ENCODE measurements at regions not wholly inside any gene's neighbourhood (a gene's known extent, or its start where the extent isn't known, plus 50 kb on each side); places are given as distances from the start of the nearest gene placed in this dataset.

DNA sequence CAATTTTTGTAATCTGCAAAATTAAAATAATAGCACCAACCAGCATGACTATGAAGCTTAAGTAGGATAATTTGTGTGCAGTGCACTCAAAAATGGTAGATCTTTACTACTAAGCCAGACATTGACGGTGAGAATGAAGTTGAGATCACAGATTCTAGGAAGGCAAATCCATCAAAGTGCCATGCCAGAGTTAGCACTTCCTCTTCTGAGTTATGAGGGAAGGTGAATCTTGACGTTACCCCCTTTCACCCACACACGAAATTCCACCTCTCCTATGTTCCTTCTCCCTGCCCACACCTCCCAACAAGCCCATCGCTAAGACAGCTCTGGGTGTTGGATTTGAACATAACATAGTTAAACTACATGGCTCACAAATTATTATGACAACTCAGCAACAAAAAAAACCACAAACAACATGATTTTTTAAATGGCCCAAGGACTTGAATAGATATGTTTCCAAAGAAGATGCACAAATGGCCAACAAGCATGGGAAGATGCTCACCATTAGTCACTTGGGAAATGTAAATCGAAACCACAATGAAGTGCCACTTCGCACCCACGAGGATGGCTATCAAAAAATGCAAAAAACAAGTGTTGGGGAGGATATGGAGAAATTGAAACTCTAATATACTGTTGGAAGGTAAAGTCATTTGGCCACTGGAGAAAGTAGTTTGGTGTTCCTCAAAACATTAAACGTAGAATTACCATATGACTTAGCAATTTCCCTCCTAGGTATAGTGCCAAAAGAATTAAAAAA, 119.3 kb upstream of the RAP1B start:
- Histone ChIP-seq H3K9me2 (ENCODE audit: insufficient read depth) (no peaks in the 10 kb centered on the region), H3K4me2 (ENCODE audit: low read length) (no peak overlapping the region), H3K9ac (ENCODE audit: low read length) (no peak overlapping the region), H3K27ac (ENCODE audit: low read depth, low read length) (no peak overlapping the region), H2AFZ (ENCODE audit: low read depth, low read length, poor library complexity, severe bottlenecking) (no peak overlapping the region), H3K27me3 (ENCODE audit: insufficient read depth, low read length) (no peaks in the 10 kb centered on the region), H3K4me1 (ENCODE audit: control insufficient read depth in 1 of 2, insufficient read depth in 2 of 2, low read length in 2 of 2) (0 out of 4 replicates have a peak, but pooled peaks cover 0 to 6% of the 10 kb centered on the region in 2 experiments), H3K36me3 (ENCODE audit: control insufficient read depth in 1 of 2, insufficient read depth in 2 of 2, low read length in 2 of 2) (no peaks in the 10 kb centered on the region), H4K20me1 (ENCODE audit: insufficient read depth) (no peaks in the 10 kb centered on the region), H3K4me3 (replicated peaks in 1 of 2; ENCODE audit: low read depth in 1 of 2, low read length in 2 of 2) (no peak overlapping the region), H3K9me3 (ENCODE audit: control insufficient read depth in 1 of 2, insufficient read depth in 1 of 2, low read depth in 1 of 2, low read length in 2 of 2) (no peaks in the 10 kb centered on the region), H3K79me2 (ENCODE audit: insufficient read depth, low read length) (no peaks in the 10 kb centered on the region)
- ChIA-PET CTCF (no interaction called here), POLR2A (no interaction called here), RAD21 (ENCODE audit: low non-redundant PET in 1 of 2, low total read pairs in 2 of 2, uncharacterized antibody in 2 of 2, unreplicated experiment in 2 of 2) (no interaction called here)
- no peak for TF ChIP-seq EGR1 (IDR thresholded peaks at IDR 0.05; ENCODE audit: low read depth)
- BruUV-seq (replicated peaks): no TSS peak
- intact Hi-C loops (cut with micrococcal nuclease): no loop called here
- ATAC-seq (no peak), DNase-seq (ENCODE audit: low read depth, low spot score) (no peak)

DNA sequence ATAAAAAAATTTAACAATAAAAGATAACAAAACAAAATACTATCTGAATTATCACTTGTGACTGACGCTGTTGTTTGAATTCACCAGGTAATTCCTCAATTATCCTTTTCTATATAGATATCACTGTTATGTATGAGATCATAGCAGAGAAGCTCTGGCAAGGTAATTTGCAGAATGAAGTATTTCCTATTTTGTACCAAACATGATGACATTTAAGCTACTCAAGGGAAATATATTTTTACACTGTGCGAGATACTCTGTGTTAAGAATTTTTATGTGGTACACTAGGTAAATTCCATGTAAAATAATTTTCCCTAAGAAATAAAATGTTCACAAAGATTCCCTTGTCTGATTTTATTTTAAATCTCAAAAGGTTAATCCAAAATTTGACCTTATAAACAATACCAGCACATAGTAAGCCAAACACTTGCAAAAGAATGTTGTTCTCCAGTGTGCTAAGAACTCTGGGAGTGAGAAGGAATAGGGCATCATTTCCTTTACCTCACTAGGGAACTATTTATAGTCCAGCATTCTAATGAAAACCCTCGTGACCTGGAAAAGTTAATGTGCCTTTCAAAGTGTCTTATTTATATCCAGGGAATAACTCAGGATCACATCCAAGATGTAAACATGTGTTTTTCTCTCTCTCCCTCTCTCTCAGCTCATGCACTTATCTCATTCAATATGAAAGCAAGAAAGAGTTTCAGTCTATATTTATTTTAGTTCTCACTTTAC, 115.2 kb upstream of the RAP1B start:
- DNase-seq (ENCODE audit: low read depth, low spot score): no peak
- H3K27ac ChIP-seq (ENCODE audit: low read depth, low read length): no peak overlapping the region

More for the DNA sequence above, 115.2 kb upstream of the RAP1B start:
- Histone ChIP-seq H3K4me3 (replicated peaks in 1 of 2; ENCODE audit: low read depth in 1 of 2, low read length in 2 of 2) (no peak overlapping the region), H3K9me3 (ENCODE audit: control insufficient read depth in 1 of 2, insufficient read depth in 1 of 2, low read depth in 1 of 2, low read length in 2 of 2) (no peaks in the 10 kb centered on the region), H4K20me1 (ENCODE audit: insufficient read depth) (no peaks in the 10 kb centered on the region), H2AFZ (ENCODE audit: low read depth, low read length, poor library complexity, severe bottlenecking) (no peak overlapping the region), H3K27me3 (ENCODE audit: insufficient read depth, low read length) (no peaks in the 10 kb centered on the region), H3K79me2 (ENCODE audit: insufficient read depth, low read length) (no peaks in the 10 kb centered on the region), H3K9me2 (ENCODE audit: insufficient read depth) (no peaks in the 10 kb centered on the region), H3K36me3 (ENCODE audit: control insufficient read depth in 1 of 2, insufficient read depth in 2 of 2, low read length in 2 of 2) (no peaks in the 10 kb centered on the region), H3K4me1 (ENCODE audit: control insufficient read depth in 1 of 2, insufficient read depth in 2 of 2, low read length in 2 of 2) (peaks cover 5 to 24% of the 10 kb centered on the region in 2 experiments; a peak in 3 of 4 replicates), H3K9ac (ENCODE audit: low read length) (no peak overlapping the region), H3K4me2 (ENCODE audit: low read length) (peak overlapping the region; percentile 1; the same call in 1 of the 2 replicates)
- no peak for TF ChIP-seq CEBPB (IDR thresholded peaks at IDR 0.05; ENCODE audit: low read depth)
- TF ChIP-seq, protein P1, sequence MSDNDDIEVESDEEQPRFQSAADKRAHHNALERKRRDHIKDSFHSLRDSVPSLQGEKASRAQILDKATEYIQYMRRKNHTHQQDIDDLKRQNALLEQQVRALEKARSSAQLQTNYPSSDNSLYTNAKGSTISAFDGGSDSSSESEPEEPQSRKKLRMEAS (IDR thresholded peaks at IDR 0.05): no peak
- TF ChIP-seq CBX3 (IDR thresholded peaks at IDR 0.05; ENCODE audit: low read depth): no peak
- TF ChIP-seq EZH2phosphoT487 (IDR thresholded peaks at IDR 0.05; ENCODE audit: borderline replicate concordance): no peak
- TF ChIP-seq ELF1 (IDR thresholded peaks at IDR 0.05; ENCODE audit: borderline replicate concordance, low read depth): no peak
- no peak for TF ChIP-seq POLR2A (IDR thresholded peaks at IDR 0.05; ENCODE audit: borderline replicate concordance, extremely low read depth, insufficient read depth, insufficient read length)
- TF ChIP-seq ZFX (IDR thresholded peaks at IDR 0.05): no peak
- CTCF ChIA-PET: no interaction called here
- RAD21 ChIA-PET (ENCODE audit: low non-redundant PET in 1 of 2, low total read pairs in 2 of 2, uncharacterized antibody in 2 of 2, unreplicated experiment in 2 of 2): no interaction called here
- POLR2A ChIA-PET: no interaction called here
- intact Hi-C loops (cut with micrococcal nuclease): no loop called here
- no peak for ATAC-seq
- no TSS peak for BruUV-seq (replicated peaks)
